ENCODE measurements at regions not wholly inside any gene's neighbourhood (a gene's known extent, or its start where the extent isn't known, plus 50 kb on each side); places are given as distances from the start of the nearest gene placed in this dataset.

DNA sequence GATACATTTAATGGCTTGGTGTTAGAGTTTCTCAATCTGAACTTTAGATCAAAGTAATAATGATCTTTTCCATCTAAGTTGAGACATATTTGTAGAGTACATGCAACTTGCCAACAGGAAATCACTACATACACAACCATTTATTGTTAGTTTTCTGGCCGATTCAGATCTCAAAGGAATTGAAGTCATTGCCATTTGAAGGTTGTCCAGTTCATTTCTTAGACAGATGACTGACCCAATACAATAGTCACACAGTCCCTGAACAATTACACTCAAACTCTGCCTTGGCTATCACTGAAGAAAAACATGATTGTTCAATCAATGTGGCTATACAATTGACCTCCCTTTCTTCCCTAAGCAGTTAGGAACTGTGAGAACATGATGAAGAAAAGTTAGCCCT is 753.2 kb upstream of the RIOK2 start:
- TF ChIP-seq ASH2L (IDR thresholded peaks at IDR 0.05; ENCODE audit: low read length) = no peak
- no peak for TF ChIP-seq POLR2AphosphoS5 (IDR thresholded peaks at IDR 0.05; ENCODE audit: low read depth, low read length)
- TF ChIP-seq, protein P1, sequence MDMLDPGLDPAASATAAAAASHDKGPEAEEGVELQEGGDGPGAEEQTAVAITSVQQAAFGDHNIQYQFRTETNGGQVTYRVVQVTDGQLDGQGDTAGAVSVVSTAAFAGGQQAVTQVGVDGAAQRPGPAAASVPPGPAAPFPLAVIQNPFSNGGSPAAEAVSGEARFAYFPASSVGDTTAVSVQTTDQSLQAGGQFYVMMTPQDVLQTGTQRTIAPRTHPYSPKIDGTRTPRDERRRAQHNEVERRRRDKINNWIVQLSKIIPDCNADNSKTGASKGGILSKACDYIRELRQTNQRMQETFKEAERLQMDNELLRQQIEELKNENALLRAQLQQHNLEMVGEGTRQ (IDR thresholded peaks at IDR 0.05; ENCODE audit: low read length) = no peak
- TF ChIP-seq, protein P2, sequence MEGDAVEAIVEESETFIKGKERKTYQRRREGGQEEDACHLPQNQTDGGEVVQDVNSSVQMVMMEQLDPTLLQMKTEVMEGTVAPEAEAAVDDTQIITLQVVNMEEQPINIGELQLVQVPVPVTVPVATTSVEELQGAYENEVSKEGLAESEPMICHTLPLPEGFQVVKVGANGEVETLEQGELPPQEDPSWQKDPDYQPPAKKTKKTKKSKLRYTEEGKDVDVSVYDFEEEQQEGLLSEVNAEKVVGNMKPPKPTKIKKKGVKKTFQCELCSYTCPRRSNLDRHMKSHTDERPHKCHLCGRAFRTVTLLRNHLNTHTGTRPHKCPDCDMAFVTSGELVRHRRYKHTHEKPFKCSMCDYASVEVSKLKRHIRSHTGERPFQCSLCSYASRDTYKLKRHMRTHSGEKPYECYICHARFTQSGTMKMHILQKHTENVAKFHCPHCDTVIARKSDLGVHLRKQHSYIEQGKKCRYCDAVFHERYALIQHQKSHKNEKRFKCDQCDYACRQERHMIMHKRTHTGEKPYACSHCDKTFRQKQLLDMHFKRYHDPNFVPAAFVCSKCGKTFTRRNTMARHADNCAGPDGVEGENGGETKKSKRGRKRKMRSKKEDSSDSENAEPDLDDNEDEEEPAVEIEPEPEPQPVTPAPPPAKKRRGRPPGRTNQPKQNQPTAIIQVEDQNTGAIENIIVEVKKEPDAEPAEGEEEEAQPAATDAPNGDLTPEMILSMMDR (IDR thresholded peaks at IDR 0.05; ENCODE audit: control extremely low read depth in 1 of 3, insufficient read depth in 1 of 3, low read depth in 1 of 3, low read length in 3 of 3) = no peak

Measured in H1 (cell line).